Sigmoid colon (tissue), 3 donors: ENCODE measurements at regions not wholly inside any gene's neighbourhood (a gene's known extent, or its start where the extent isn't known, plus 50 kb on each side); places are given as distances from the start of the nearest gene placed in this dataset.

Source experiments
- POLR2A ChIP-seq, 2 donors: fragments of 450-650 bp; IDR thresholded peaks; one replicate each; pipeline ENCODE4 v1.6.1; 2016; ENCODE audit warnings: antibody characterized with exemption in 2 of 2, mild to moderate bottlenecking in 2 of 2, moderate library complexity in 2 of 2
- TF ChIP-seq, protein P1 (sequence below), 4 experiments: fragments of 450-650 bp in 3 of 4; fragments of 200-600 bp in 1 of 4; IDR thresholded peaks; one replicate each; pipeline ENCODE4 v1.5.1; 2016 to 2019; ENCODE audit warnings: antibody characterized with exemption in 4 of 4, mild to moderate bottlenecking in 3 of 4, moderate library complexity in 2 of 4

DNA sequence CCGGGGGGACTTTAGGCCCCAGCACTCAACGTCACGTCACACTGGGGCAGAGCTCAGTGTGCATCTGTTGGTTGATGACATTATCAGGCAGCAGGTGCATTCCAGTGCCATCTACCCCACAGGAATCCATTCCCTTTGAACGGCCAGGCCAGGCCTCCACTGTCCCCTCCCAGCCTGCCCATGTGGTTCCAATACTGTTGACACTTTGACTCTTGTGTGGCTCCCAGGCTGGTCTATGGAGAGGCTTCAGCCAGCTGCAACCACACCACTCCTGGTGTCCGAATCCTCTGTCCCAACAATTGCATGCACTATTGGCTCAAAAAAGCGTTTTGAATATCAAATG lies 92.0 kb upstream of the SIM2 start:
- TF ChIP-seq, protein P1, sequence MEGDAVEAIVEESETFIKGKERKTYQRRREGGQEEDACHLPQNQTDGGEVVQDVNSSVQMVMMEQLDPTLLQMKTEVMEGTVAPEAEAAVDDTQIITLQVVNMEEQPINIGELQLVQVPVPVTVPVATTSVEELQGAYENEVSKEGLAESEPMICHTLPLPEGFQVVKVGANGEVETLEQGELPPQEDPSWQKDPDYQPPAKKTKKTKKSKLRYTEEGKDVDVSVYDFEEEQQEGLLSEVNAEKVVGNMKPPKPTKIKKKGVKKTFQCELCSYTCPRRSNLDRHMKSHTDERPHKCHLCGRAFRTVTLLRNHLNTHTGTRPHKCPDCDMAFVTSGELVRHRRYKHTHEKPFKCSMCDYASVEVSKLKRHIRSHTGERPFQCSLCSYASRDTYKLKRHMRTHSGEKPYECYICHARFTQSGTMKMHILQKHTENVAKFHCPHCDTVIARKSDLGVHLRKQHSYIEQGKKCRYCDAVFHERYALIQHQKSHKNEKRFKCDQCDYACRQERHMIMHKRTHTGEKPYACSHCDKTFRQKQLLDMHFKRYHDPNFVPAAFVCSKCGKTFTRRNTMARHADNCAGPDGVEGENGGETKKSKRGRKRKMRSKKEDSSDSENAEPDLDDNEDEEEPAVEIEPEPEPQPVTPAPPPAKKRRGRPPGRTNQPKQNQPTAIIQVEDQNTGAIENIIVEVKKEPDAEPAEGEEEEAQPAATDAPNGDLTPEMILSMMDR (IDR thresholded peaks at IDR 0.05) = no peak
- no peak for TF ChIP-seq POLR2A (IDR thresholded peaks at IDR 0.05)
